GM12875 (cell line): ENCODE measurements at regions not wholly inside any gene's neighbourhood (a gene's known extent, or its start where the extent isn't known, plus 50 kb on each side); places are given as distances from the start of the nearest gene placed in this dataset.

Source experiments
- H3K4me3 ChIP-seq: one replicate; pipeline ENCODE4 v1.5.1; 2011; ENCODE audit warnings: low read depth, low read length, control low read depth
- TF ChIP-seq, protein P1 (sequence below): IDR thresholded peaks from 2 replicates; pipeline ENCODE4 v1.5.1; 2011; ENCODE audit warnings: low read depth, mild to moderate bottlenecking, control low read depth, inconsistent platforms, low read length, moderate library complexity, borderline replicate concordance; ENCODE audit not compliant: insufficient read depth

DNA sequence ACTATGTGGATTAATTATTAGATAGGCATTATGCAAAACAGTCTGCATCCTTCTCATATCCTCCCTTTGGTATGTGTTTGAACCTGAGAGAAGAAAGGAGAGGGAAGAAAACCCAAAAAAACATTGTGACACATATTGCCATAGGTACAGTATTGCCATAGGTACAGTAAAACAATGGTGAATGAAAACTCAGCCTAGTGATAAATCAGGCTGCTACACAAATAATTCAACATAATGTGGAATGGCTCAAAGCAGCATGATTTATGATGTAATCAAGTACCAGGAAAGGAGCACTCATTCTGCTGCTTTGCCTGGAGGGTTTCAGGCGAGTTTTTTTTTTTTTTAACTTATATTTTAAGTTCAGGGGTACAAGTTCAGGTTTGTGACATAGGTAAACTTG is 213.9 kb upstream of the LYPLAL1 start:
- TF ChIP-seq, protein P1, sequence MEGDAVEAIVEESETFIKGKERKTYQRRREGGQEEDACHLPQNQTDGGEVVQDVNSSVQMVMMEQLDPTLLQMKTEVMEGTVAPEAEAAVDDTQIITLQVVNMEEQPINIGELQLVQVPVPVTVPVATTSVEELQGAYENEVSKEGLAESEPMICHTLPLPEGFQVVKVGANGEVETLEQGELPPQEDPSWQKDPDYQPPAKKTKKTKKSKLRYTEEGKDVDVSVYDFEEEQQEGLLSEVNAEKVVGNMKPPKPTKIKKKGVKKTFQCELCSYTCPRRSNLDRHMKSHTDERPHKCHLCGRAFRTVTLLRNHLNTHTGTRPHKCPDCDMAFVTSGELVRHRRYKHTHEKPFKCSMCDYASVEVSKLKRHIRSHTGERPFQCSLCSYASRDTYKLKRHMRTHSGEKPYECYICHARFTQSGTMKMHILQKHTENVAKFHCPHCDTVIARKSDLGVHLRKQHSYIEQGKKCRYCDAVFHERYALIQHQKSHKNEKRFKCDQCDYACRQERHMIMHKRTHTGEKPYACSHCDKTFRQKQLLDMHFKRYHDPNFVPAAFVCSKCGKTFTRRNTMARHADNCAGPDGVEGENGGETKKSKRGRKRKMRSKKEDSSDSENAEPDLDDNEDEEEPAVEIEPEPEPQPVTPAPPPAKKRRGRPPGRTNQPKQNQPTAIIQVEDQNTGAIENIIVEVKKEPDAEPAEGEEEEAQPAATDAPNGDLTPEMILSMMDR, result no peak
- no peak overlapping the region for H3K4me3 ChIP-seq

DNA sequence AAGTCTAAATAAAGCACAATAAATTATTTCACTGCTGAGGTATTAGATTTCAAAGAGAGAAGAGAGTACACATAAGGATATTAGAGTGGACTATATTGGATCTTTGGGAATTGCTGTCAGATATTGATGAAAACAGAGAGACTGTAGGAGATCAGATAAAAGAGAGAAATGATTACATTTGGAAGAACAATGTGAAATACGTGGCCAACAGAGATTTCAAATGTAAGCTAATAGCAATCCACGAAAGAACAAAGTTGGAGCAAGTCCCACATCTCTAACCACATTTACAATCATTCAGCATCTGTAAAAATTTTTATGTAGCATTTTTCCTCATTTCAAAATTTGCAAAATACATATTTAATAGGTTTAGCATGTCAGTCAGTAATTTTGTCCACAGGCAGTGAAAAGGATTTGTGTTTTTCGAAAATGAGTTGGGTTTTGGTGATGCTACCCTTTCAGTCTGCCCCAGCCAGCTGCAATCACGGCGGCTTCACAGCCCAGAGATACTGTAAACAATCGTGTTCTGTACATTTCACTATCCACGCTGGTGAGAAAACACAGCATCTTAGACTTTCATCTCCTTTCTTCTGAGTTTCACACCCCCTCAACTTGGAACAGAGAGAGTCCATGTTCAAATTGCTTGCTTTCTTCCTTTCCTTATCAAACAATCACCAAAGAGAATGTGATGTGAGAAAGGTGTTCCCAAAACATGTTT is 209.1 kb upstream of the LYPLAL1 start:
- TF ChIP-seq, protein P1, result no peak
- H3K4me3 ChIP-seq, result no peak overlapping the region

DNA sequence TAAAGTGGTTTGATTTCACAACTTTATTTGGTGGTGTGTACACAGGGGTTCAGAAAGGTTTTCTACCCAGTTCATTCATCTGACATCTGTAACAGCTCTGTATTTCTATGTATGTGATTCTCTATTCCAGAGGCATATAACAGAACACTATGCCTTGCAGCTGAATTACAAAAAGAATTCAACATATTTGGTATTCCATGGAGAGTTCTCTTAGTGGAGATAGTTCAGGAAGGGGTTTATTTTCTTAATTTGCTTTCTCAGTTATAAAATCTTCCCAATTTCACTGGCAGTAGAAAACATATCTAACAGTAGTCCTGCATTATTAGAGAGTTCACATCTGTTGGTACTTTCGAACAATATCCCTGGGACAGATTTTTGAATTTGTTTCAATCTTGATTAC is 207.9 kb upstream of the LYPLAL1 start:
- H3K4me3 ChIP-seq, result no peak overlapping the region
- TF ChIP-seq, protein P1, result no peak

DNA sequence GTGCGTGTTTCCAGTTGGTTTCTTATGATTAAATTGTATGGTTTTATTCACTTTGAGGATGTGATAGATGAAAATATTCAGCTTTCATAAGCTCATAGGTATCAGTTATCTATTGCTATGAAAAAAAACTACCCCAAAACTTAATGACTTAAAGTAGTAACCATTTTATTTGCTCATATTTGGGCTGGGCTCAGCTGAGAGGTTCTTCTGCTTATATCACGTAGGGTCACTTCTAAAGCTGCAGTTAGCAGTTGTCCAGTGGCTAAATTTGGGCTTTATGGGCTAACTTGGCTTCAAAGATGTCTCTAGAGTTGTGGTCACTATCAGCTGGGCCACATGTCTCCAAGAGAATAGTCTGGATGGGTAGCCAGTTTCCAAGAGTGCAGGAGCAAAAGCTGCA is 206.4 kb upstream of the LYPLAL1 start:
- TF ChIP-seq, protein P1, result no peak
- no peak overlapping the region for H3K4me3 ChIP-seq

DNA sequence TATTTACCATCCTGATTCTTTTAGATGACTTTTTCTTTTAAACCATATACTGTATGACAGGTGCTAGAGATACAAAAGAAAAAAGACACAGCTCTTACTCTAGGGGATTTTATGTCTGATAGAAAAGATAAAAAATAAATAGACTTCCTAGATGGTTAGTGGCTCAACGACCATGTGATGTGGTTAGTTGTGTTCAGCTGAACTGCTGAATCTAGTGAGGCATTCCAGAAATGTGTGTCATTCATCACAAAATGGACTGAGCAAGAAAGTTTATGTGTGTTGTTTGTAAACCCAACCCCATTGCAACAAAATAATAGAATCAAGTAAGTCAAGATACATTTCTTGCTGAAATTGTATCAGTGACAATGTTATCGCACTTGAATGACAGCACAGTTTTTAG is 205.8 kb upstream of the LYPLAL1 start:
- TF ChIP-seq, protein P1, result no peak
- no peak overlapping the region for H3K4me3 ChIP-seq

DNA sequence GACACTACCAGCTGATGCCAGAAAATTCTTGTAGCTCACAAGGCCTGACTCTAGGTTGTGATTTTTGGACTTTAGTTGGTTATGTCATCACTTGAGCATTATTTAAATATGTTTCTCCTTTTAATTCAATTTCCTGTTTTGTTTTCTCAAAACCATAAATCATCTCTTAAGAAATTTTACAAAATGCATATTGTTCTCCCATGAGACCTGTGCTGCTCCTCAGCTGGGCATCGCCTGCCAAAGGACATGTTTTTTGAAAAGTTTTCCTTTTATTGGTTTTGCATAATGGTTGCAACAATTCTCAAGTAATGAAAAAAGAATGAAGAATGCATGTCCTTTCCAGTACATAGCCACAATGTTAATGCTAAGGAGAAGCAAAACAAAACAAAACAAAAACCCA is 204.7 kb upstream of the LYPLAL1 start:
- no peak overlapping the region for H3K4me3 ChIP-seq
- TF ChIP-seq, protein P1, result no peak

DNA sequence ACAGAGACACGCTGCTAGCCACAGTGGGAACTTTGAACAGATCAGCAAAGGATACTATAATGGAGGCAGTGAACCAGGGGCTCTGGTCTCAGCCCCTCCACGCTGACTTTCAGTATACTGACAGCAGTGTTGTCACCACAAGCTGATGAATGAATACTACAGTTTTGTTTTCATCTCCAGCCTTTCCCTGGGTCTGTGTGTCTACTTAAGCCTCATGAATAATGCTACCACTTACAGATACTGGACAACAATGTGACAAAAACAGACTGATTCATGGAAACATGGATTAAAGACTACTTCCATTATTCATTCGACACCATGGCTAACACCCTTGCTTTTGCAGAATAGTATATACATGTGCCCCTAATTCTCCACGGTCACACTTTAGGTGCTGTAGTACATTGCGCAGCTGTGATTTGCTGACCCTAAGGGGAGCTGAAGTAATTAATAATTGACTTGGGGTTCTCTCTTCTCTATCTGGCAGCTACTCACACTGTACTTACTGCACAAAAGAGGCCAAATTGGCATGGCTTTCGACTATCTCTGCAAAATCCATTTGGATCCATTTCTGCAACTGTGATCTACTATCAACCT is 203.2 kb upstream of the LYPLAL1 start:
- TF ChIP-seq, protein P1, result no peak
- H3K4me3 ChIP-seq, result no peak overlapping the region
